HepG2 (cell line): ENCODE measurements at regions not wholly inside any gene's neighbourhood (a gene's known extent, or its start where the extent isn't known, plus 50 kb on each side); places are given as distances from the start of the nearest gene placed in this dataset.
A peak's percentile ranks its signal among the peaks of the same experiment; 100 is the strongest.

ENCODE experiments used
- CBX5 ChIP-seq: sonication (generic); formaldehyde crosslinking; IDR thresholded peaks from 2 replicates; pipeline ENCODE4 v1.4.0; 2020; ENCODE audit warnings: missing genetic modification reagents, borderline replicate concordance
- CTCF ChIP-seq: sonication (generic); formaldehyde crosslinking; IDR thresholded peaks from 2 replicates; pipeline ENCODE4 v1.5.0; 2020; ENCODE audit warnings: mild to moderate bottlenecking, missing genetic modification reagents, moderate library complexity
- GATAD1 ChIP-seq: IDR thresholded peaks from 2 replicates; pipeline ENCODE4 v1.6.1; 2016; ENCODE audit warnings: missing genetic modification reagents, missing compliant biosample characterization
- GLMP ChIP-seq: sonication (generic); formaldehyde crosslinking; IDR thresholded peaks from 2 replicates; pipeline ENCODE4 v1.9.0; 2021; ENCODE audit warnings: missing genetic modification reagents, mild to moderate bottlenecking, borderline replicate concordance
- HES4 ChIP-seq: sonication (generic); formaldehyde crosslinking; IDR thresholded peaks from 2 replicates; pipeline ENCODE4 v1.9.0; 2021; ENCODE audit warnings: mild to moderate bottlenecking, missing genetic modification reagents, borderline replicate concordance
- HINFP ChIP-seq: sonication (generic); formaldehyde crosslinking; IDR thresholded peaks from 2 replicates; pipeline ENCODE4 v1.4.0; 2020; ENCODE audit warnings: low read depth, mild to moderate bottlenecking, missing genetic modification reagents
- HOMEZ ChIP-seq: IDR thresholded peaks from 2 replicates; pipeline ENCODE4 v1.6.1; 2016; ENCODE audit warnings: low read depth
- MNT ChIP-seq: fragments of 450-650 bp; IDR thresholded peaks from 2 replicates; pipeline ENCODE4 v1.6.1; 2016
- SPEN ChIP-seq: sonication (generic); formaldehyde crosslinking; IDR thresholded peaks from 2 replicates; pipeline ENCODE4 v1.5.1; 2020; ENCODE audit warnings: low read depth, mild to moderate bottlenecking, missing genetic modification reagents
- THYN1 ChIP-seq: sonication (generic); formaldehyde crosslinking; IDR thresholded peaks from 2 replicates; pipeline ENCODE4 v1.8.1; 2023; ENCODE audit warnings: low read depth, mild to moderate bottlenecking, moderate library complexity, missing genetic modification reagents, borderline replicate concordance
- ZBED4 ChIP-seq: sonication (generic); formaldehyde crosslinking; IDR thresholded peaks from 2 replicates; pipeline ENCODE4 v1.4.0; 2020; ENCODE audit warnings: missing genetic modification reagents, borderline replicate concordance
- ZBTB44 ChIP-seq: sonication (generic); formaldehyde crosslinking; IDR thresholded peaks from 2 replicates; pipeline ENCODE4 v1.4.0; 2020; ENCODE audit warnings: missing genetic modification reagents
- ZNF296 ChIP-seq: sonication (generic); formaldehyde crosslinking; conservative IDR thresholded peaks from 2 replicates; pipeline ENCODE4 v1.5.0; 2020; ENCODE audit warnings: mild to moderate bottlenecking, missing genetic modification reagents
- ZNF331 ChIP-seq: sonication (generic); formaldehyde crosslinking; IDR thresholded peaks from 2 replicates; pipeline ENCODE4 v1.4.0; 2020; ENCODE audit warnings: missing genetic modification reagents
- ZNF75D ChIP-seq: sonication (generic); formaldehyde crosslinking; IDR thresholded peaks from 2 replicates; pipeline ENCODE4 v1.8.1; 2023; ENCODE audit warnings: missing genetic modification reagents, mild to moderate bottlenecking, borderline replicate concordance
- ZSCAN12 ChIP-seq: sonication (generic); formaldehyde crosslinking; IDR thresholded peaks from 2 replicates; pipeline ENCODE4 v1.9.0; 2021; ENCODE audit warnings: mild to moderate bottlenecking, missing genetic modification reagents

GRCh38 chr12:124481257-124481750, 86.1 kb downstream of the NCOR2 start (continued):
- TF ChIP-seq ZBTB44, result no peak
- TF ChIP-seq GLMP (CRISPR knock-in tag), result no peak
- 0 out of 2 replicates have a peak, but pooled peaks have one; percentile 36 for TF ChIP-seq ZNF296 (CRISPR knock-in tag)
- TF ChIP-seq GATAD1 (CRISPR knock-in tag), result no peak
- TF ChIP-seq ZNF331 (CRISPR knock-in tag), result 0 out of 2 replicates have a peak, but pooled peaks have one; percentile 23
- peak; percentile 33; the same call in 1 of the 2 replicates for TF ChIP-seq HES4 (CRISPR knock-in tag)
- TF ChIP-seq ZBED4 (CRISPR knock-in tag), result no peak
- no peak for TF ChIP-seq HOMEZ (CRISPR knock-in tag)
- no peak for TF ChIP-seq THYN1 (CRISPR knock-in tag)
- no peak for TF ChIP-seq SPEN
- TF ChIP-seq HINFP (CRISPR knock-in tag), result no peak
- no peak for TF ChIP-seq ZSCAN12 (CRISPR knock-in tag)
- no peak for TF ChIP-seq MNT
- TF ChIP-seq CTCF, result no peak
- TF ChIP-seq CBX5 (CRISPR knock-in tag), result no peak
- TF ChIP-seq ZNF75D (CRISPR knock-in tag), result no peak
